ENCODE measurements at regions not wholly inside any gene's neighbourhood (a gene's known extent, or its start where the extent isn't known, plus 50 kb on each side); places are given as distances from the start of the nearest gene placed in this dataset.

DNA sequence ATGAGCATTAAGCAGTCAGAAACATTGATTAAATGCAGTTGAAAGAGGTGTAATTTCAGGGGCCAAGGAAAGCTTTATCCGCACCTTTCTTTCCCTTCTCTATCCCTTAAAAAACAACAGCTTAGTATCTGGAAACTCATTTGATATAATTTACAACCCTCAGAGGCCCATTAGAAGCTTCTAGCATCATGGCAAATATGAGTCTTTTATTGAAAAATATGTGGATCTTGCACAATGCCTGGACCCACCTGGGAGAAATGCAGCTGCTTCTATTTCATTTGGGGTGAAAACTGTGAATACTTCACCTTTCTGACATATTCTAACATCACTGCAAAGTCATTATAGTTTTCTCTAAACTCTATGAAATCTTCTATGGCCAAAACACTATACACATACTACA lies 492.2 kb upstream of the PSMD7 start:
- DNase-seq: no peak

DNA sequence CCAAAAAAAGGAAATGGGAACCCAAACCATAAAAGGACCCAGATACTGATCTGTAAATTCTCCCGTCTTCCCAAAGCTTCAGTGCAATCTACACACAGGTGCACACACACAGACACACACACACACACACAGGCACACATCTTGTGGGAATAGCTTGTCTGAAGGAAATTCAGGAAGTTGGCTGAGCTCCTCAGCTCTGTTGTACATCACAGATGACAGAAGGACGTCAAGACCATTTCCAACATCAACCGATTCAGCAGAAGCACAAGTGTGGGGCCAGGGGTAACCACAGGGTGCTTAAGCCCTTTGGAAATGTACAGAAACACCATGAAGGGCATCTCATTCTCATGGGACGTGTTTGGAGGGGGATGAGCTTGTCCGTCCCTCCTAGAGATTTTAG lies 498.1 kb upstream of the PSMD7 start:
- no peak for DNase-seq

DNA sequence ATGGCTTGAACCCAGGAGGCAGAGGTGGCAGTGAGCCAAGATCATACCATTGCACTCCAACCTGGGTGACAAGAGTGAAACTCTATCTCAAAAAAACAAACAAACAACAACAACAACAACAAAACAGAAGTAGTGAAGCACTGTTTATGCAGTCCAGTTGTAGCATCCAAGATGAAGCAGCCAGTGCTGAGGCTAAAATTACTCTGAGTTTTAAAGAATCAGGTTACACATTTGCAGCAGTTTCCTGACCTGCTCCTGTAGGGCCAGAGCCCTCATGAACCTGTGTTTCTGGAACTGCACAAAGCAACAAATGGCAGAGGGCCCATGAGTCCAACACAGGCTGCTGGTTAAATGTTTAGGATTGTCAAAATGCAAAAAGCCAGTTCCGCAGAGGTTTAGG lies 499.5 kb upstream of the PSMD7 start:
- DNase-seq: no peak

DNA sequence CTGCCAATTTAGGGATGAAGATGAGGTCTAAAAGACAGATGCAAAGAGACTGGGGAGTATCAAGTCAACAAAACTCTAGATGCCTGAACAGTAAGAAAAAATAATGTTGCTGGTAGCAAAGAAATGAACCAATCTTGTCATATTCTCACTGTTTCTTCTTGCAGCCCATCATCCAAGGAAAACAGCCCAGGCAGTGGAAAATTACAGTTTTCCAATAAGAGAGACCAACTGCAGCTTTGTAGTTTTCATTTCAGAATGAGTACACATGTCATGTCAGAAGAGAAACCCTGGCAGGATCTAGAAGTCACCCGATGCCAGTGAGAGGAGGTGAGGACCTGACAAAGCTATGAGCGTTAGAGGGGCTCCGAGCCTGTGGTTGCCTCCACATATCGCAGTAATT lies 500.4 kb upstream of the PSMD7 start:
- DNase-seq: no peak

DNA sequence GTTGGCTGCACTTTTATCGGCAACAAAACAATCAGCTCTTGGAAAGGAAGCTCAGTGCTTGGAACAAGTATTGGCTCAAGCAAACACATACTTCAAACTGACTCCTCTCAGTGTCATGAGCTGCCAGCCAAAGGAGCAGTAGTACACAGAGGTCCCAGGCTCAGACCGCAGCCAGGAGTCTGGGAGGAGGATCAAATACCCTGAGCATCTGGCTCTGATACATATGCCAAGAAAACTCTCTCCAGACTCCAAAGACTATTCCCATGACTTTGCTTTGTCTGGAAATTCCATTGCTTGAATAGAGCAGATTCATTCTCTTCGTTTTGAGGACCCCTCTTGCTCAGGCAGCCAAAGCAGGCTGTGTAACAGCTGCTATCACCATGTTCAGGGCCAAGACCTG lies 501.6 kb upstream of the PSMD7 start:
- no peak for DNase-seq

DNA sequence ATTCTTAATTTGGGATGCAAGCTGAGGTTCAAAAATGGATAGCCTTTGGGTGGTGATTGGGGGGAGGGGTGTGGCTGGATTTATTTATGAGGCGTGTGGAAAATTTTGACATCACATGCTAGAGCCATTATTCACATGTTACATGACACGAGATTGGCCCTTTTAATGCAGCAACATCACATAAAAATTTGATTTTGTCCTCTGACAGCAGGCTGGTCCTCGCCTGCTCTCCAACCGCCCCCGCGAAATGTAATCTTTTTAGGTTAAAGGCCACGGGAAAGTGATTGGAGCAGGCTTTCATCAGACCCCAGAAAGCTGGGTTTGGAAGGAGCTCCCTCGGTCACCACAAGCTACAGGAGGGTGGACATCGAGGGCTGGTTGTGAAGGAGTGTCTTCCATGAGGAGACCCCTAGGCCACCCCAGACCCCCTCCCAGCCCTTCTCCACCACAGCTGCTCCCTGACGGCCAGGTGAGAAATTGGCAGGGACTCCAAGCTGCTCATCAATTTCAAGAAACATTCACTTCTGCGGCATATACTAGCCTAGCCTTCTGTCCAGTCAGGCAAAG lies 502.7 kb upstream of the PSMD7 start:
- DNase-seq: no peak

DNA sequence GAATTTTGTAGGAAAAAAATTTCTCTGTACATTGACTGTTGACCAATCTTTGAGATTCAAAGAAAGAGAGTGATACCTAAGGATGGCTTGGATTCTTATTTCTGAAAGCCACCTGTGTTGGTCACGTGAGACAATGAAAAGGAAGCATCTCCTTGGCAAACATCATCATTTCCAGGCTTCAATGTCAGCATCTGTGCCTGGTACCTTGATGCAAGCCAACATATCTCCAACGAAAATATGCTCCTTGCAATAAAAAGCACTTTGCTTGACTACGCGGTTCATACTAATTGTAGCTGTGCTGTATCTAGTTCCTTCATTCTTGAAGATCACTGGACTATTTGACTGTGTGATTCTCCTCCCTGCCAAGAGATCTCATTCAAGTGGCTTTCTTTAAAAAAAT lies 503.4 kb upstream of the PSMD7 start:
- no peak for DNase-seq

DNA sequence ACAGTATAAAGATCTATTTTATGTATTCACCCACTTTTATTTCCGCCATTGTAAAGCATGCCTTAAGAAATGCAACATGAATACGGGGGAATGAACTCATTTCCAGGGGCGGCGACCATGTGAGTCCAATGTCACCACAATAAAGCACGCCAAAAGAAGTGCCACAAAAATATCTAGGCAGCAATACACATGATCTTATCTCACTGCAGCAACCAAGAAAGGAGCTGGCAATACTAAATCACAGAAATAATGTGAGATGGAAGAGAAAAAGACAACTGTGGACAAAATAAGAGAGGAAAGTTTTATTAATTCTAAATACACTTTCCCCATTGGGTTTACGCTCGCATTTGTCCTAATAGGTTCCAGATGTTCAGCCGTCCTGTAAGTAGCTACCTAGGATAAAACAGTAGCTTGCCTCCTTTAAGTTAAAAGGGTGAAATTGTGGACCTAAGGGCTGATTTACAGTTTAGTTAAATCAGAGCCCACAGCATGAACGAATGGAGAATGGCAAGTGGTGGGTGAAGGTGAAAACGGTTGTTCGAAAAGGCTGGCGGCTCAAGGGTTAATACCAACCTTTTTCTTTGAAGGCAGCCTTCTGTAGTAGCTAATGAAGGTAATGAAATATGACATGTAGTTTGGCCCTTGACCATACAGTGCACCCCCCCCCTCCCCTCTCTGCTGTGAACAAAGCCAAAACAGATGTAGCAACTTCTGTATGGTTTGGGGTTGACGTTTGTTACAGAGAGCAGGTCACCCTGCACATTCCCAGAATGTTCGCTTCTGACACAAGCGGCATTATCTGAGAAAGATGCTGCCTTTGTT lies 504.2 kb upstream of the PSMD7 start:
- DNase-seq: no peak

DNA sequence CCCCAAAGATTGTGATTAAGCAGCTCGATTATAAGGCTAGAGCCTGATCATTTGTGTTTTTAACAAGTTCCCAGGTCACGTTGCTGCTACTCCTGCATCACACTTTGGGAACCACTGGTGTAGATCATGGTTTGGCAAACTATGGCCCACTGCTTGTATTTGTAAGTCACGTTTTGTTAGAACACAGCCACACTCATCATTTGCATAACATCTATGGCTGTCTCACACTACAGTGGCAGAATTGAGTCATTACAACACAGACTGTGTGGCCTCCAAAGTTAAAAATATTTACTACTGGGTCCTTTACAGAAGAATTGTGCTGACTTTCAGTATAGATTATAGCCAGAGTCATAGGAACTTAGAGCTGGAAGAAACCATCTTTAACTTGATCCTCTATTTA lies 515.3 kb upstream of the PSMD7 start:
- DNase-seq: no peak

DNA sequence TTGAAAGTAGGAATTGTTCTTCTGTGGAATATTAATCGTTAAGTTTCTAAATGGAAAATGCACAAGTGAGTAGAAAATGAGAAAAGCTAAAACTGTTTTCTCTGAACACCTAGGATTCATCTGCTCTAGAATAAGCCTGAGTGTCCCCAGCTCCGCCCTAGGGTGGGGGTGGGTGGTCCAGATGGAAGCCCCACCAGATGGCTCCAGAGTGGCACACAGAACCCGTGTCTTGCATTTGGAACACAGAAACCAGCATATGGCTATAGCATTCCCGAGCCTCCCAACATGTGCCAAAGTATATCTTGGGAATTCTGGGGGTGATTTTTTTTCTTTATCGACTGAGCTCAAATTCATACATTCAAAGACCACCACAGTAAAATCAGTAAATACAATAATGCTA lies 517.7 kb upstream of the PSMD7 start:
- DNase-seq: no peak

DNA sequence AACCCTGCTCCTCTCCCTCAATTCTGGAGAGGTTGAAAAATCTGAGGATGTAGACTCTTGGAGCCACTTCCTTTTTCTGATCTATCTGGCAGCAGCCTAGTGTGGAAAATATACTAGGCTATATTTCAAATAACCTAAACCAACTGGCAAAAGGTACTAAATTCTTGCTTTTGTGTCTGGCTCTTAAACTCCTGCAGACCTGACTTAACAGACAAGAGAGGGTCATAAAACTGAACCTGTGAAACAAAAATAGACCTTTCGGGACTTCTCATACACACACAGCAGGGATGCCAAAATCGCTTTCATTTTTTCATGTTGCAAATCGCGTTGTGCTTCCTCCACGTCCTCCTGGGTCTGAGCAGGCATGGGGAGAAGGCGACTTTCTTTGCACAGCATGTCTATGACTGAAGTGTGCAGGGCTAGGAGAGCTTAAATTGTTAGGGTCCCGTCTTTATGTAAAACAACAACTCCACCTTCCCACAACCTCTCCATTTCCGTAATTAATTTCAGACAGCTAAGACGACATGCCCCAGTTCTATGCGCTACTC lies 520.7 kb upstream of the PSMD7 start:
- DNase-seq: no peak

DNA sequence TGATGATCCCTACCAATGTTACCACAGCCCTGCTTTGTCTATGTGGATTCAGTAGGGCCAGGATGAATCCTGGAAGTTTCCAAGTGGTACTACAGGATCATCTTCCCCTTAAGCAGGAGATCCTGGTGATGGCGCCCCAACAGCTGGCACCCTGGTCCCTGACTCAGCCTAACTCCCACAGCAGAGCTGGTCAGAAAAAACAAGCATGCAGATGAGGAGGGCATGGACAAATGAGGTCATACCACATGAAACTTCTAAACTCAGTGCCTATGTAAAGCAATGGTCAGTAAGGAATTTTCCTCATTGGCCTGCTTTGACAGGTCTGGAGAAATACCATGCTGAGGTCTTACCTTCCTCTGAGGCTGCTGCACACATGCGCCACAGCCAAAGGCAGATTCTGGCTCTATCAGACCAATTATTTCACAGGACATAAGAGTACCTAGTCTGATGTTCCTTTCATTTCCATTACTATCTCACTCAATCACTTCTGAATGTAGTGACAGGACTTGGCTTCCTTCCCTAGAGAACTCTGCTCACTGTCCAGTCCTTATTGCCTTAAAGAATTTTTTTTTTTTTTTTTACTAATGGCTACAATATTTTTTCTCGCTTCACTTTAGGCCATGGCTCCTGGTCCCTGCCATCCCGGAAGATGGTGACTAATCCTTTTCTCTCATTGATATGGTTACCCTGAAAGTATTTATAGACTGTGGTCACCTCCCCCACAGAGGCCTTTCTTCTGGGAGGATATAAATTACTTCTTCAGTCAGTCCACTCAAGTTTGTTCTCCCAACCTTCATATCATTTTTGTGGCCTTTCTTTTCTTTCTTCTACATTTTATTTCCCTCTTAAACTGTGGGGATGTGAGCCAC lies 525.2 kb upstream of the PSMD7 start:
- no peak for DNase-seq

DNA sequence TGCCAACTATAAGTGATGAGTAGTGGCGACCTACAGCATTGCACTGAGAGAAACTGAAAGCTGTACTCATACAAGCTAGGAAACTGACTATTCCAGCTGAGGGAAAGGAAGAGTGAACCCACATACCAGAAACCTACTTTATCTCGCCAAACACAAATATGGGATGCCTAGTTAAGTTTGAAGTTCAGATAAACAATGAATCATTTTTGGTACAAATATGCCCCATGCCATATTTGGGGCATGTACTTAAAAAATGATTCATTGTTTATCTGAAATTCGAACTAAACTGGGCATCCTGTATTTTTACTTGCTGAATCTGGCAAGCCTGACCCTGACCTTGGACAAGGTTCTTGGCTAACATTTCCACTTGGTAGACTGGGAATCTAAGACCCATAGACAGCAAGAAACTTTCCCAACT lies 527.8 kb upstream of the PSMD7 start:
- no peak for DNase-seq

DNA sequence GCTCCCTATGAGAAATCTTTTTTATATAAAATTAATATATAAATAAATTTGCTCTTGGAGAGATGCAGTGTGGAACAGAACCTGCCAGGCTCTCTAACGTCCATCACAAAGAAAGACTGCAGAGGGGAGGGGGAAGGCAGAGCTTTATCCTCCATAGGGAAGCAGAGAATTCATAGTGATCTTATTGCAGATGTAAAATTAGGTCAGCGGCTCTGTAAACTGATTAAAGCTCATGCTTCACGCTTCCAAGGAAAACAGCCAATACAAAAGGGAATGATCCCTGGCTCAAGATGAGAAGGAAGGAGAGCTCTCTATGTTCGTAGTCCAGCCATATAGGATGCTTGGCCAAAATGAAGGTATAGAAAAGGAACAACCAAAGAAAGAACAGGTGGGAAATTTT lies 532.3 kb upstream of the PSMD7 start:
- no peak for DNase-seq

DNA sequence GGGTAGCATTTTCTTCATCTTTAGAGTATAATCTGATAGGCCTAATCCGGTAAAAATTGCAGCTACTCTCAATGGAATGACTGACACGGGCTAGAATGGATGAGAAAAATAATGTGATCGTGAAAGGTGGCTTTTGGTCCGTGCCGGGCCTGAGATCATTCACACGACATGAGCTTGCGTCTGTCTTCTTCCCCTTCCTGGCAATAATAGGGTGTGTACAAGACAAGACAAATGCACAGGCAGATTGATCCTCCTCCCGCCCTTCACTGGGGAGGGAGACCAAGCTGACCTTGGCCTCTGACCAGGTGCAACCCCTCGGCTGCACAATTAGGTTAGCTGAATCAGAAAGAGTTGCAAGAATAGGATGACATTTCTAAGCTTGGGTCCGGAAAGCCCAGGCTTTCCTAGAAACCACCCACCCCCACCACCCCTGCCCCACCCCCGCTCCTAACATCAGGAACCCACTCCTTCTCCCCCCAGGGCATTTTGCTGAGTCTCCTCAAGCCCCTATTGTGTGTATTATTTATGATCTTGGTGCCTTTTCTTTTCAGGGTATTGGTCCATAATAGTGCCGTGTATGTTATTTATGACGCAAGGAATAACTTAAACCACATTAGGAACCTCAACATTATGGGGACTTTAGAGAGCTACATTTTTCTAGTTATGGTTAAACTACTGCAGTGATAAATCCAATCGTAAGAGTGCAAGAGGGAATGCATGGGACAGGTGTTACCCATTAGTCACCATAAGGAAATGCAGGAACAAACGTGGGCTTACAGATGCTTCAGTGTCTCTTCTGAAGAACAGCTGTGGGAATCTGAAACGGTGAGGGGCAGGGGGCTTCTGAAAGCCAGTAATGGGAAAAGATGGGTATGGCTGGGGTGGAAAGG lies 540.1 kb upstream of the PSMD7 start:
- DNase-seq: no peak

DNA sequence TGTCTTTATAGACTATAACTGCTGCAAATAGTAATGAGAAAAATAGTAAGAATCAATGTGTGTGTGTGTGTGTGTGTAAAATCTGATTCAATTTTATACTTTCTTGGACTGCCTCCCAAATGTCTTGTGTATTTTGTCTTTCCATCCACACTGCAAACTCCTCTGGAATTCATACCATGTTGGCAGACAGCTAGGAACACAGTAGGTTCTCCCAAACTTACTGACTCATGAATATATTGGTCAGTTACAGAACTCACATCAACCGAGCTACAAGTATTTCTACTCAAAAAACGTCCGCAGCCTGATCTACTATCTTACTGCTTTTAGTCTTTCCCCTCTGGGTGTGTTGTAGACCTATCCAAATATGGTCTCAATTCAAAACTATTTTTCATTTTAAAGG lies 542.7 kb upstream of the PSMD7 start:
- no peak for DNase-seq

DNA sequence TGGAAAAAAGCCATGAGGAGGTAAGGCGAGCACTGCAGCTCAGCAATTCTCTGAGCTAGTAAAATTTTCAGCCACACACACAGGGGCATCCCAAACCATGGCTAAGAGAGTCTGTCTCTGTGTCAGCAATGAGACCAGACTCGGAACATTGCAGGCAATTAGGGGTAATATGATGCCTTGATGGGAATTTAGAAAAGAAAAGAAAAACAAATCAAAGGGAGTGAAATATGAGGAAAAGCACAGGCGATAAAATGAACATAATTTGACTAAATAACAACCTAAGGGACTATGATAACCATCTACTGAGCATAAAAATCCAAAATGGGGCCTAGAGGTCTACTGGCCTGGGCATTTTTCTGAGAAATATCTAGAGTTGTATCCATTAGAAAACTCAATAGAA lies 546.0 kb upstream of the PSMD7 start:
- no peak for DNase-seq

DNA sequence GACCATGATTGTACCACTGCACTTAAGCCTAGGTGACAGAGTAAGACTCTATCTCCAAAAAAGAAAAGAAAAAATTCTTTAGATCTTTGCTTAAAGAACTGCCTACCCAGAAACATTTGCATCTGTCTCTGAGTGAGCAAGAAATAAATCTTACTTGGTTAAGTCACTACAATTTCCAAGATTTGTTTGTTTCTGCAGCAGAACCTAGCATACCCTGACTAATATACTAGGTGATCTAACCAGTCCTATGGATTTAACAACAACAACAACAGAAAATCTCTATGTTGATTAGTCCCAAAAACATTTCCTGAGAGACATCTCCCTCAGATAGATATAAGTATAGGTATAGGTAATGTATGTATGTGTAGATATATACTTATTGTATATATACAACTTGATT lies 549.3 kb upstream of the PSMD7 start:
- no peak for DNase-seq

DNA sequence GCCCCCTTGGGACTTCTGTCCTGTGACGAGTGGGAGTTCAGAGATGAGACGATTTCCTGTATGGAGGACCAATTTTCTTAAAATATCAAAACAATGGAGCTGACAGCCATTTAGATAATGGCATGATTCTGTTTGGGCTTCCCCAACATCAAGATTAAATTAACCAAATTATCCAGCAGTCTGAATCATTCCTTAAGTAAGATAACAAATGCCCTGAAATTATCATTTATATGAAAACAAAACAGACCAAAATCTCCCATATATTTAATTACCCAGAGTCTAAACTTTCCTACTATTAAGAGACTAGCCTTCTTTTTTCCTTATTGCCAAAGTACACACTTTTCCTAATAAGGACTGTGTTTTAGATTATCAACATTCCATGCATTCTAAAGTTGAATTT lies 550.1 kb upstream of the PSMD7 start:
- no peak for DNase-seq

DNA sequence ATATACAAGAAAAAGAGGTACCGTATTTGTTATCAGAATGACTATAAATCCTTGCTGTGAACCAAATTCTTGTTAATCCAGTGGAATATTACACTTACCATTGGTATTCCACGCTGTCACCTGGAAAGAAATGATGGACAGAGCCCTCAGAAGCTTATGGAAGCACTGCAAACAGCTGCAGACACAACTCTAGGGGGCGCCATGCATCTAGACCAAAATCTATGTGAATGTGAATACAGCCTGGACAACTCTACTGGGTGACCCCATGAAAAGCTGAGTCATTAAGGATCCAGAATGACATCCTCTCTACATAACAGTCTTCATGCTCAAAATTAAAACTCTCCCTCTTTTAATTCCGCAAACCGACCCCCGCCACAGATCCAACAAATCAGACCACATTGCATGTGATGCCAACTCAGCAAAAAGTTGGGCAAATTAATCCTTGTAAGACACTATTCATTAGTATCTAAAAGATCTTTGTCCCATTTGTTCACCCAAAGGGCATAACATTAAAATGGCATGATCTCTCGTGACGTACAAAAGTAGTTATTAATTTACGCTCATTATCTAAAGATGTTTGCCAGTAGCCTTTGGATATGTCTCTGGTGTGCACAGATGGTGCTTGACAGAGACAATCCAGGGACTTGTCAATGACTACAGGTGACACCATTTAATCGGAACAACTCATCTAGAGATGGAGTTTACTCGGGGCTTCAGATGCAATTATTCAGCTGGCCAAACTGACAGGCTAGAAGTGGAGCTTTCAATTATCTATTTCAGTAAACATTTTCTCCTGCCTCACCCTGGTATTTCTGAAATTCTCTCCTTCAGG lies 552.7 kb upstream of the PSMD7 start:
- DNase-seq: no peak

DNA sequence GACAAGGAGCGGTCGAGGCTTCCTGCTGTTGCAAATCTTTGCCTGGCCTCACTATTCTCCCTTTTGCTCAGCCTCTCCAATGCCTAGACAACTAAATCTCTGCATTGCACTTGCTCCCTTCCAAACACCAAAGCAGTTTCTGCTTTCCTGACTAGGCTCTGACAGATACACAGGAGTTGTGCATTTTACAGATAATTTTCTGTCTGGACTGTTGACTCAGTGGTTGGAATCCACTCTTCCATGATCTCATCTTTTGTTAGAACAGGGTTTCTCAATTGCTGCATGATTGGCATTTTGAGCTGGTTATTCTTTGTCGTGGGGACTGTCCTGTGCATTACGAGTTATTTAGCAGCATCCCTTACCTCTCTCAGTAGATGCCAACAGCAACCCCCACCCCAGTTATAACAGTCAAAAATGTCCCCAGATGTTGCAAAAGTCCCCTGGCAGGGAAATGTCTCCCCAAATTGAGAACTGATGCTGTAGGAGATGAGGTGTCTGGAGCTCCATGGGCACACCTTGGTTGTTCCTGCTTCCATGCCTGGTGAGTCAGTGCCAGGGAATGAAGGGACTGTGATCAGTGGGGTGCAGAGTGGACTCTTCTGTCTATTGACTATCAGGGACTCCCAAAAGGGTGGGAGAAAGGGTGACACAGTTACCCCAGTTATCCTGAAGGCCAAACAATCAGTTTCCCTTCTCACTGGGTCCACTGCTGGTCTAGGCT lies 557.4 kb upstream of the PSMD7 start:
- DNase-seq: no peak
